HepG2 (cell line): ENCODE measurements at regions not wholly inside any gene's neighbourhood (a gene's known extent, or its start where the extent isn't known, plus 50 kb on each side); places are given as distances from the start of the nearest gene placed in this dataset.

Source experiments
- ATAC-seq: fragments of 200-7000 bp; cut with Tn5 transposase; 3 replicates; pipeline ENCODE4 v1.9.1; 2020; ENCODE audit warnings: mild to moderate bottlenecking, moderate library complexity
- BruUV-seq: library from RNA; stranded (reverse); fragments of 400-500 nt; replicated peaks from 2 replicates; lab custom pipeline; 2021; lab: Mats Ljungman, UMichigan
- CTCF ChIA-PET: fragments of 300-600 bp; formaldehyde crosslinking; extraction: SDS; loops from one replicate; lab custom pipeline; 2021; ENCODE audit warnings: low total read pairs, inconsistent platforms, low intra/inter-chr PET ratio; lab: Yijun Ruan, JAX
- POLR2A ChIA-PET: fragments of 350-600 bp; sonication (Branson Sonifier 250); formaldehyde crosslinking; loops from one replicate; lab custom pipeline; 2020; ENCODE audit warnings: antibody characterized with exemption, inconsistent platforms; lab: Yijun Ruan, JAX
- DNase-seq: peaks from one replicate; pipeline ENCODE4 v3.0.0-alpha.2; 2015; ENCODE audit warnings: low spot score
- FAIRE-seq: peaks from 3 replicates; lab custom pipeline; 2011; peaks lifted over from hg19 to GRCh38; lab: Jason Lieb, UNC
- H2AFZ ChIP-seq: one replicate; pipeline ENCODE4 v1.6.1; 2011; ENCODE audit warnings: low read length, inconsistent platforms
- H3K27ac ChIP-seq: fragments of 300-600 bp; 3 replicates; pipeline ENCODE4 v1.8.0; 2011; ENCODE audit warnings: mixed run types, mild to moderate bottlenecking, mixed read lengths, low read length, inconsistent platforms; ENCODE audit not compliant: insufficient read depth; ENCODE audit errors: extremely low read length
- H3K27me3 ChIP-seq, 2 experiments: fragments of 200-600 bp in 1 of 2; 2 replicates in 1 of 2; 3 replicates in 1 of 2; pipeline versions ENCODE4 v1.6.0 to v1.8.0; 2011; ENCODE audit warnings: low read length in 2 of 2, mild to moderate bottlenecking in 2 of 2, moderate library complexity in 2 of 2, inconsistent platforms in 1 of 2; ENCODE audit not compliant: insufficient read depth in 2 of 2, control insufficient read depth in 1 of 2
- H3K36me3 ChIP-seq, 2 experiments: fragments of 200-600 bp in 1 of 2; replicated peaks in 1 of 2; 2 replicates in 1 of 2; 3 replicates in 1 of 2; pipeline versions ENCODE4 v1.5.1 to v1.8.0; 2011; ENCODE audit warnings: low read length in 2 of 2, inconsistent platforms in 1 of 2; ENCODE audit not compliant: insufficient read depth in 2 of 2, control insufficient read depth in 1 of 2
- H3K4me1 ChIP-seq: 2 replicates; pipeline ENCODE4 v1.5.1; 2012; ENCODE audit warnings: low read length, inconsistent platforms; ENCODE audit not compliant: insufficient read depth
- H3K4me2 ChIP-seq: 2 replicates; pipeline ENCODE4 v1.6.0; 2011; ENCODE audit warnings: low read depth, low read length, inconsistent platforms
- H3K4me3 ChIP-seq, 3 experiments: fragments of 200-600 bp in 1 of 3; sonication (generic), shearing (Covaris generic) in 1 of 3; replicated peaks in 1 of 3; 2 replicates each; pipeline ENCODE4 v1.5.1; 2011 to 2016; ENCODE audit warnings: low read length in 3 of 3, inconsistent platforms in 2 of 3, low read depth in 2 of 3, mild to moderate bottlenecking in 2 of 3, control low read depth in 1 of 3, mixed read lengths in 1 of 3; ENCODE audit not compliant: insufficient read depth in 1 of 3
- H3K79me2 ChIP-seq: one replicate; pipeline ENCODE4 v1.6.1; 2011; ENCODE audit warnings: low read length, inconsistent platforms; ENCODE audit not compliant: insufficient read depth
- H3K9ac ChIP-seq: 2 replicates; pipeline ENCODE4 v1.6.0; 2011; ENCODE audit warnings: mild to moderate bottlenecking, low read depth, low read length, inconsistent platforms; ENCODE audit not compliant: insufficient read depth
- H3K9me3 ChIP-seq: 2 replicates; pipeline ENCODE4 v1.5.1; 2012; ENCODE audit warnings: mild to moderate bottlenecking, low read length
- H4K20me1 ChIP-seq: 2 replicates; pipeline ENCODE4 v1.6.0; 2011; ENCODE audit warnings: inconsistent platforms, mild to moderate bottlenecking, low read length, moderate library complexity; ENCODE audit not compliant: insufficient read depth
- CHD2 ChIP-seq: IDR thresholded peaks from 2 replicates; pipeline ENCODE4 v1.6.1; 2011; ENCODE audit warnings: low read depth, low read length, improper control_type of control experiment
- DPF2 ChIP-seq: sonication (generic); formaldehyde crosslinking; IDR thresholded peaks from 2 replicates; pipeline ENCODE4 v1.4.0; 2020; ENCODE audit warnings: mild to moderate bottlenecking, low read depth, missing genetic modification reagents, borderline replicate concordance
- IKZF4 ChIP-seq: sonication (generic); formaldehyde crosslinking; IDR thresholded peaks from 2 replicates; pipeline ENCODE4 v1.5.1; 2020; ENCODE audit warnings: borderline replicate concordance, mild to moderate bottlenecking, low read depth, missing genetic modification reagents; ENCODE audit errors: not compliant biosample characterization
- MED1 ChIP-seq: sonication (generic); formaldehyde crosslinking; IDR thresholded peaks from 2 replicates; pipeline ENCODE4 v1.4.0; 2020; ENCODE audit warnings: missing genetic modification reagents
- MZF1 ChIP-seq: sonication (generic); formaldehyde crosslinking; IDR thresholded peaks from 2 replicates; pipeline ENCODE4 v1.8.1; 2023; ENCODE audit warnings: mild to moderate bottlenecking, missing genetic modification reagents, borderline replicate concordance
- PCBP1 ChIP-seq: fragments of 200-400 bp; formaldehyde crosslinking; IDR thresholded peaks from 2 replicates; pipeline ENCODE4 v1.6.1; 2017; ENCODE audit warnings: mild to moderate bottlenecking, low read depth, low read length, borderline replicate concordance
- RFXAP ChIP-seq: sonication (generic); formaldehyde crosslinking; IDR thresholded peaks from 2 replicates; pipeline ENCODE4 v1.4.0; 2020; ENCODE audit warnings: missing genetic modification reagents, borderline replicate concordance
- SRF ChIP-seq: IDR thresholded peaks from 2 replicates; pipeline ENCODE4 v1.6.1; 2011; ENCODE audit warnings: mild to moderate bottlenecking, low read depth, low read length, moderate library complexity
- TBP ChIP-seq: sonication (generic); formaldehyde crosslinking; IDR thresholded peaks from 2 replicates; pipeline ENCODE4 v1.5.0; 2020; ENCODE audit warnings: missing genetic modification reagents
- ZFP82 ChIP-seq: sonication (generic); formaldehyde crosslinking; IDR thresholded peaks from 2 replicates; pipeline ENCODE4 v1.5.1; 2020; ENCODE audit warnings: mild to moderate bottlenecking, missing genetic modification reagents, borderline replicate concordance
- ZNF326 ChIP-seq: sonication (generic); formaldehyde crosslinking; IDR thresholded peaks from 2 replicates; pipeline ENCODE4 v1.4.0; 2020; ENCODE audit warnings: missing genetic modification reagents, borderline replicate concordance
- ZNF546 ChIP-seq: sonication (generic); formaldehyde crosslinking; conservative IDR thresholded peaks from 2 replicates; pipeline ENCODE4 v1.8.1; 2023; ENCODE audit warnings: mild to moderate bottlenecking, missing genetic modification reagents
- ZSCAN31 ChIP-seq: sonication (generic); formaldehyde crosslinking; IDR thresholded peaks from 2 replicates; pipeline ENCODE4 v1.5.0; 2020; ENCODE audit warnings: low read depth, mild to moderate bottlenecking, missing genetic modification reagents
- WGBS: methylation state at CpG from one replicate; pipeline ENCODE4 v1.1.6; 2017; ENCODE audit warnings: low lambda C conversion rate; 5-methylcytosine and 5-hydroxymethylcytosine counted together
- in situ Hi-C: cut with HindIII; loops from 2 replicates; pipeline ENCODE4 v1.10.0; 2017; ENCODE audit warnings: low pct_unique_long_range_greater_than_20kb; ENCODE audit not compliant: extremely low pct_ligation_motif_present
- intact Hi-C: fragments of 100-400 bp; cut with micrococcal nuclease; formaldehyde crosslinking; loops from one replicate; pipeline ENCODE4 v1.10.0; 2022; ENCODE audit not compliant: unreplicated experiment

DNA sequence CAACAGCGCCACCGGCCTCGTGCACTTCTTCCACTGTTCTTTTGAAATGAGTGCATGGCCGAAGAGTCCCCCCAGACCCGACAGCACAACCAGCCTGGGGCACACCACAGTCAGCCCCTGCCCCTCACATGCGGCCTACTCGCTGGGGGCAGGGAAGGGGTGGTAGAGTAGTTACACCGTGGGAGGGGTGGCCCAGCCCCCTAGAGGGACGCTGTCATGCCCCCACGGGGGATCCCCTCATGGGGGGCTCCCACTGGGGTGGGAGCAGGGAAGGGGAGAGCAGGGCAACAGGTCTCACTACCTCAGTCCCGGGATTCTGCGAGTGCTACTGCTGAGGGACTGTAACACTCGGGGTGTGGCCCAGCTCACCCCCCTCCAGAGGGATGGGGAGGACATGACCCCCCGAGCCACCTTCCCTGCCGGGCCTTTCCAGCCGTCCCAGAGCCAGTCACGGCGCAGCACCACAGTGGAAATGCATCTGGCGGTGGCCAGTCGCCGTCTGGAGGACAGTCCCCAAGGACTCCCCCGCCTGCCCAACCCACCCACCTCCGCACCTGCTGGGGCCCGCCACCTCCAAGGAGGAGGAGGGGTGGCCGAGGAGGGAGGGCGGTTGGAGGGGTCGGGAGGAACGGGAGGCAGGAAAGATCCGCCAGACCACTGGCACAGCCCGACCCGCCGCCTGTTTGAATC lies 84.6 kb upstream of the ZNF254 start:
- no peaks in the 10 kb centered on the region for H3K79me2 ChIP-seq
- peaks cover 81% of the 10 kb centered on the region for H3K9me3 ChIP-seq
- in situ Hi-C loops, result no loop called here
- H3K27ac ChIP-seq, result no peak overlapping the region
- no peaks in the 10 kb centered on the region for H3K36me3 ChIP-seq
- no peak for DNase-seq
- CTCF ChIA-PET, result no interaction called here
- no peak for TF ChIP-seq ZNF546
- H3K9ac ChIP-seq, result no peak overlapping the region
- intact Hi-C loops, result no loop called here
- no peaks in the 10 kb centered on the region for H3K4me1 ChIP-seq
- no peaks in the 10 kb centered on the region for H4K20me1 ChIP-seq
- POLR2A ChIA-PET, result no interaction called here
- H2AFZ ChIP-seq, result no peak overlapping the region
- no peak overlapping the region for H3K4me3 ChIP-seq
- no peak overlapping the region for H3K4me2 ChIP-seq
- FAIRE-seq, result no peak
- no peaks in the 10 kb centered on the region for H3K27me3 ChIP-seq
- BruUV-seq, result no TSS peak
- WGBS, result 65% methylated on average over 8 of the region's 32 CpGs
- ATAC-seq, result no peak

GRCh38 chr19:24003537-24003936 lies 83.5 kb upstream of the ZNF254 start:
- ATAC-seq (no peak), FAIRE-seq (no peak), DNase-seq (no peak)
- Histone ChIP-seq H3K4me1 (no peaks in the 10 kb centered on the region), H2AFZ (no peak overlapping the region), H3K9ac (no peak overlapping the region), H3K79me2 (no peaks in the 10 kb centered on the region), H4K20me1 (no peaks in the 10 kb centered on the region), H3K4me3 (no peak overlapping the region), H3K36me3 (no peaks in the 10 kb centered on the region), H3K27ac (no peak overlapping the region), H3K27me3 (no peaks in the 10 kb centered on the region), H3K9me3 (peaks cover 80% of the 10 kb centered on the region), H3K4me2 (no peak overlapping the region)
- intact Hi-C loops, result no loop called here
- CTCF ChIA-PET, result no interaction called here
- WGBS, result 82% methylated on average over 10 of the region's 19 CpGs
- TF ChIP-seq CHD2, result no peak
- TF ChIP-seq MZF1, result no peak
- TF ChIP-seq ZFP82 (CRISPR knock-in tag), result no peak
- no peak for TF ChIP-seq ZSCAN31 (CRISPR knock-in tag)
- no peak for TF ChIP-seq PCBP1
- no peak for TF ChIP-seq MED1 (CRISPR knock-in tag)
- no peak for TF ChIP-seq DPF2 (CRISPR knock-in tag)
- TF ChIP-seq RFXAP (CRISPR knock-in tag), result no peak
- no peak for TF ChIP-seq IKZF4 (CRISPR knock-in tag)
- TF ChIP-seq SRF, result no peak
- TF ChIP-seq TBP (CRISPR knock-in tag), result no peak
- no peak for TF ChIP-seq ZNF326 (CRISPR knock-in tag)
- in situ Hi-C loops, result no loop called here
- POLR2A ChIA-PET, result no interaction called here
- no TSS peak for BruUV-seq
